ENCODE measurements at regions not wholly inside any gene's neighbourhood (a gene's known extent, or its start where the extent isn't known, plus 50 kb on each side); places are given as distances from the start of the nearest gene placed in this dataset.
A peak's percentile ranks its signal among the peaks of the same experiment; 100 is the strongest.
"Not testable (repeated sequence)": the region's sequence is repeated elsewhere in the genome, so short reads cannot be mapped to it uniquely, and the experiment has no call there.

GRCh38 chr2:84309281-84309680 is 149.8 kb downstream of the SUCLG1 start:
- no peaks in the 10 kb centered on the region for H3K9me3 ChIP-seq
- no peaks in the 10 kb centered on the region for H3K36me3 ChIP-seq
- no peaks in the 10 kb centered on the region for H3K27me3 ChIP-seq
- H3K4me3 ChIP-seq = no peak overlapping the region
- intact Hi-C loops (cut with DNase I) = loop anchor here (2.0 kb wide), 1 partner anchor 286 kb away; no protein-coding TSS in a partner anchor
- H3K9ac ChIP-seq (ENCODE audit: low read depth in 2 of 2, low read length in 2 of 2) = no peak overlapping the region
- DNase-seq = no peak
- no peak for TF ChIP-seq CTCF (IDR thresholded peaks at IDR 0.05)
- H3K27ac ChIP-seq = no peak overlapping the region
- H3K4me1 ChIP-seq = no peaks in the 10 kb centered on the region

GRCh38 chr2:84306361-84306760 is 152.7 kb downstream of the SUCLG1 start:
- Histone ChIP-seq H3K27me3 (no peaks in the 10 kb centered on the region), H3K36me3 (no peaks in the 10 kb centered on the region), H3K4me1 (no peaks in the 10 kb centered on the region), H3K27ac (no peak overlapping the region), H3K9me3 (no peaks in the 10 kb centered on the region), H3K9ac (ENCODE audit: low read depth in 2 of 2, low read length in 2 of 2) (no peak overlapping the region), H3K4me3 (no peak overlapping the region)
- no peak for TF ChIP-seq CTCF (IDR thresholded peaks at IDR 0.05)
- intact Hi-C loops (cut with DNase I) = no loop called here
- DNase-seq = no peak

GRCh38 chr2:84302513-84303412 is 156.3 kb downstream of the SUCLG1 start:
- Histone ChIP-seq H3K27ac (no peak overlapping the region), H3K9ac (ENCODE audit: low read depth in 2 of 2, low read length in 2 of 2) (no peak overlapping the region), H3K27me3 (no peaks in the 10 kb centered on the region), H3K4me3 (no peak overlapping the region), H3K36me3 (no peaks in the 10 kb centered on the region), H3K9me3 (no peaks in the 10 kb centered on the region), H3K4me1 (no peaks in the 10 kb centered on the region)
- TF ChIP-seq CTCF (IDR thresholded peaks at IDR 0.05) = peak; percentile 84
- intact Hi-C loops (cut with DNase I) = loop anchor here (5.0 kb wide), 1 partner anchor 475 kb away; no protein-coding TSS in a partner anchor
- peak; percentile 66 for DNase-seq

GRCh38 chr2:84301717-84302116 is 157.4 kb downstream of the SUCLG1 start:
- Histone ChIP-seq H3K27ac (no peak overlapping the region), H3K4me1 (no peaks in the 10 kb centered on the region), H3K4me3 (no peak overlapping the region), H3K9ac (ENCODE audit: low read depth in 2 of 2, low read length in 2 of 2) (no peak overlapping the region), H3K36me3 (no peaks in the 10 kb centered on the region), H3K27me3 (no peaks in the 10 kb centered on the region), H3K9me3 (no peaks in the 10 kb centered on the region)
- intact Hi-C loops (cut with DNase I) = loop anchor here (5.0 kb wide), 1 partner anchor 474 kb away; no protein-coding TSS in a partner anchor
- no peak for DNase-seq
- TF ChIP-seq CTCF (IDR thresholded peaks at IDR 0.05) = no peak

- no peaks in the 10 kb centered on the region for H3K36me3 ChIP-seq
- H3K27me3 ChIP-seq = no peaks in the 10 kb centered on the region
- no peak overlapping the region for H3K4me3 ChIP-seq
- TF ChIP-seq CTCF (IDR thresholded peaks at IDR 0.05) = no peak
- no peaks in the 10 kb centered on the region for H3K9me3 ChIP-seq
- H3K4me1 ChIP-seq = no peaks in the 10 kb centered on the region
- DNase-seq = no peak
- no peak overlapping the region for H3K27ac ChIP-seq
- no peak overlapping the region for H3K9ac ChIP-seq (ENCODE audit: low read depth in 2 of 2, low read length in 2 of 2)
- intact Hi-C loops (cut with DNase I) = loop anchor here (5.0 kb wide), 1 partner anchor 473 kb away; no protein-coding TSS in a partner anchor
These were observed 158.4 kb downstream of the SUCLG1 start for GRCh38 chr2:84300696-84301029.

GRCh38 chr2:84300001-84300695 is 158.9 kb downstream of the SUCLG1 start:
- not testable (repeated sequence) for H3K9ac ChIP-seq (ENCODE audit: low read depth in 2 of 2, low read length in 2 of 2); H3K36me3 ChIP-seq; H3K4me3 ChIP-seq; H3K27ac ChIP-seq; H3K4me1 ChIP-seq; H3K27me3 ChIP-seq; H3K9me3 ChIP-seq; DNase-seq
- intact Hi-C loops (cut with DNase I) = loop anchor here (5.0 kb wide), 1 partner anchor 473 kb away; no protein-coding TSS in a partner anchor
